GM12878 (cell line): ENCODE measurements at regions not wholly inside any gene's neighbourhood (a gene's known extent, or its start where the extent isn't known, plus 50 kb on each side); places are given as distances from the start of the nearest gene placed in this dataset.

Source experiments
- ATAC-seq: fragments of 200-7000 bp; cut with Tn5 transposase; 3 replicates; pipeline ENCODE4 v1.9.1; 2020; ENCODE audit warnings: mild to moderate bottlenecking, moderate library complexity
- BruUV-seq: library from RNA; stranded (reverse); fragments of 400-500 nt; replicated peaks from 2 replicates; lab custom pipeline; 2021; lab: Mats Ljungman, UMichigan
- CTCF ChIA-PET: fragments of 300-600 bp; sonication (Branson Sonifier 250); formaldehyde crosslinking; extraction: SDS; loops from one replicate; lab custom pipeline; 2021; ENCODE audit warnings: inconsistent platforms; lab: Yijun Ruan, JAX
- POLR2A ChIA-PET: fragments of 350-600 bp; formaldehyde crosslinking; extraction: SDS; loops from one replicate; lab custom pipeline; 2021; ENCODE audit warnings: inconsistent platforms; lab: Charles Lee
- RAD21 ChIA-PET: fragments of 300-600 bp; sonication (Branson Sonifier 250); formaldehyde crosslinking; loops from one replicate; lab custom pipeline; 2023; ENCODE audit warnings: antibody characterized with exemption; ENCODE audit not compliant: unreplicated experiment; lab: Charles Lee
- SMC1A ChIA-PET: fragments of 300-600 bp; sonication (Branson Sonifier 250); formaldehyde crosslinking; loops from one replicate; lab custom pipeline; 2023; ENCODE audit not compliant: unreplicated experiment, uncharacterized antibody; lab: Charles Lee
- DNase-seq: peaks from one replicate; pipeline ENCODE4 v3.0.0-alpha.2; 2011; ENCODE audit warnings: low read depth, low spot score
- FAIRE-seq: peaks from 3 replicates; lab custom pipeline; 2011; peaks lifted over from hg19 to GRCh38; lab: Jason Lieb, UNC
- H2AFZ ChIP-seq: 2 replicates; pipeline ENCODE4 v1.6.0; 2011; ENCODE audit warnings: low read depth, low read length, control low read depth; ENCODE audit not compliant: control insufficient read depth
- H3K27ac ChIP-seq: 2 replicates; pipeline ENCODE4 v1.5.1; 2011; ENCODE audit warnings: control low read depth; ENCODE audit not compliant: control insufficient read depth, insufficient read depth
- H3K27me3 ChIP-seq, 2 experiments: replicated peaks in 1 of 2; 2 replicates each; pipeline versions ENCODE4 v1.6.0 to v1.6.1; 2011; ENCODE audit warnings: low read length in 1 of 2; ENCODE audit not compliant: control insufficient read depth in 2 of 2, insufficient read depth in 2 of 2
- H3K36me3 ChIP-seq, 2 experiments: 2 replicates each; pipeline ENCODE4 v1.5.1; 2011; ENCODE audit warnings: low read length in 1 of 2; ENCODE audit not compliant: control insufficient read depth in 2 of 2, insufficient read depth in 2 of 2
- H3K4me1 ChIP-seq: 2 replicates; pipeline ENCODE4 v1.6.1; 2011; ENCODE audit warnings: mild to moderate bottlenecking, low read length, moderate library complexity, mixed read lengths; ENCODE audit not compliant: control insufficient read depth, insufficient read depth
- H3K4me2 ChIP-seq: 2 replicates; pipeline ENCODE4 v1.6.0; 2011; ENCODE audit warnings: control low read depth; ENCODE audit not compliant: control insufficient read depth, insufficient read depth
- H3K4me3 ChIP-seq: fragments of 200-600 bp; sonication (generic); 2 replicates; pipeline ENCODE4 v1.5.1; 2016
- H3K79me2 ChIP-seq: 2 replicates; pipeline ENCODE4 v1.6.0; 2011; ENCODE audit warnings: low read length; ENCODE audit not compliant: control insufficient read depth, insufficient read depth
- H3K9ac ChIP-seq: 2 replicates; pipeline ENCODE4 v1.8.0; 2011; ENCODE audit warnings: low read length, control low read depth, mixed read lengths; ENCODE audit not compliant: control insufficient read depth, insufficient read depth
- H3K9me3 ChIP-seq: replicated peaks from 3 replicates; pipeline ENCODE4 v1.5.1; 2011; ENCODE audit warnings: mild to moderate bottlenecking, low read length; ENCODE audit not compliant: control insufficient read depth, insufficient read depth
- H4K20me1 ChIP-seq: 2 replicates; pipeline ENCODE4 v1.6.0; 2011; ENCODE audit not compliant: control insufficient read depth, insufficient read depth
- BRCA1 ChIP-seq: IDR thresholded peaks from 2 replicates; pipeline ENCODE4 v1.6.1; 2011; ENCODE audit warnings: low read depth, low read length, improper control_type of control experiment
- IRF3 ChIP-seq: fragments of 450-650 bp; IDR thresholded peaks from 2 replicates; pipeline ENCODE4 v1.6.1; 2014; ENCODE audit warnings: mild to moderate bottlenecking
- SMAD5 ChIP-seq: IDR thresholded peaks from 2 replicates; pipeline ENCODE4 v1.6.1; 2016; ENCODE audit warnings: antibody characterized with exemption, low read depth
- TARDBP ChIP-seq: IDR thresholded peaks from 2 replicates; pipeline ENCODE4 v1.6.1; 2016; ENCODE audit warnings: borderline replicate concordance
- TCF3 ChIP-seq: IDR thresholded peaks from 2 replicates; pipeline ENCODE4 v1.6.1; 2012; ENCODE audit warnings: low read depth, mild to moderate bottlenecking, low read length, borderline replicate concordance; ENCODE audit not compliant: insufficient read depth
- ZNF274 ChIP-seq: IDR thresholded peaks from one replicate; pipeline ENCODE4 v1.8.0; 2011; ENCODE audit not compliant: insufficient read length, insufficient read depth
- WGBS: methylation state at CpG from one replicate; pipeline ENCODE4 v1.1.6; 2016; ENCODE audit warnings: low lambda C conversion rate; ENCODE audit not compliant: insufficient replicate concordance, insufficient coverage; ENCODE audit errors: missing lambda C conversion rate; 5-methylcytosine and 5-hydroxymethylcytosine counted together
- in situ Hi-C: fragments of 300-500 bp; cut with MboI; formaldehyde crosslinking; loops from 9 replicates; pipeline ENCODE4 v1.14.3; 2018; ENCODE audit warnings: mixed read lengths
- intact Hi-C: fragments of 100-400 bp; cut with micrococcal nuclease; formaldehyde crosslinking; loops from one replicate; pipeline ENCODE4 v1.14.2; 2022; ENCODE audit not compliant: unreplicated experiment
- TF ChIP-seq, protein P1 (sequence below): IDR thresholded peaks from 2 replicates; pipeline ENCODE4 v1.6.1; 2011; ENCODE audit warnings: low read depth, mild to moderate bottlenecking, low read length, moderate library complexity, borderline replicate concordance; ENCODE audit errors: extremely low read depth

GRCh38 chr18:8983195-8983594 lies 119.3 kb upstream of the NDUFV2 start:
- Histone ChIP-seq H3K27ac (no peak overlapping the region), H2AFZ (no peak overlapping the region), H4K20me1 (no peaks in the 10 kb centered on the region), H3K27me3 (no peaks in the 10 kb centered on the region)
- 0% methylated on average over 1 of the region's 1 CpG for WGBS
- FAIRE-seq (no peak), ATAC-seq (no peak), DNase-seq (no peak)
- RAD21 ChIA-PET = interaction anchor here (0.9 to 3.2 kb wide), 4 partner anchors 74 to 328 kb away, joined by 3 to 15 read pairs (median 3); no protein-coding TSS in a partner anchor
- SMC1A ChIA-PET = interaction anchor here (0.5 to 3.3 kb wide), 6 partner anchors 12 to 330 kb away, joined by 3 to 16 read pairs (median 4); no protein-coding TSS in a partner anchor
- intact Hi-C loops = no loop called here
- TF ChIP-seq IRF3 = no peak
- no peak for TF ChIP-seq TCF3
- TF ChIP-seq TARDBP = no peak
- no peak for TF ChIP-seq SMAD5
- no peak for TF ChIP-seq ZNF274
- no peak for TF ChIP-seq BRCA1
- TF ChIP-seq, protein P1, sequence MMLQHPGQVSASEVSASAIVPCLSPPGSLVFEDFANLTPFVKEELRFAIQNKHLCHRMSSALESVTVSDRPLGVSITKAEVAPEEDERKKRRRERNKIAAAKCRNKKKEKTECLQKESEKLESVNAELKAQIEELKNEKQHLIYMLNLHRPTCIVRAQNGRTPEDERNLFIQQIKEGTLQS = no peak
- TF ChIP-seq, all 136 proteins: peak for 0
- no peaks in the 10 kb centered on the region for H3K36me3 ChIP-seq
- no peaks in the 10 kb centered on the region for H3K9me3 ChIP-seq
- no peak overlapping the region for H3K4me2 ChIP-seq
- ChIA-PET CTCF (interaction anchor here (0.8 to 3.7 kb wide), 7 partner anchors 9 to 504 kb away, joined by 3 to 31 read pairs (median 5); no protein-coding TSS in a partner anchor), POLR2A (no interaction called here)
- BruUV-seq = no TSS peak
- no peaks in the 10 kb centered on the region for H3K4me1 ChIP-seq
- H3K9ac ChIP-seq = no peak overlapping the region
- in situ Hi-C loops = loop anchor here (25.0 kb wide), 1 partner anchor 496 kb away; no protein-coding TSS in a partner anchor
- no peaks in the 10 kb centered on the region for H3K79me2 ChIP-seq
- H3K4me3 ChIP-seq = no peak overlapping the region
